ENCODE measurements at regions not wholly inside any gene's neighbourhood (a gene's known extent, or its start where the extent isn't known, plus 50 kb on each side); places are given as distances from the start of the nearest gene placed in this dataset.
A peak's percentile ranks its signal among the peaks of the same experiment; 100 is the strongest.

DNA sequence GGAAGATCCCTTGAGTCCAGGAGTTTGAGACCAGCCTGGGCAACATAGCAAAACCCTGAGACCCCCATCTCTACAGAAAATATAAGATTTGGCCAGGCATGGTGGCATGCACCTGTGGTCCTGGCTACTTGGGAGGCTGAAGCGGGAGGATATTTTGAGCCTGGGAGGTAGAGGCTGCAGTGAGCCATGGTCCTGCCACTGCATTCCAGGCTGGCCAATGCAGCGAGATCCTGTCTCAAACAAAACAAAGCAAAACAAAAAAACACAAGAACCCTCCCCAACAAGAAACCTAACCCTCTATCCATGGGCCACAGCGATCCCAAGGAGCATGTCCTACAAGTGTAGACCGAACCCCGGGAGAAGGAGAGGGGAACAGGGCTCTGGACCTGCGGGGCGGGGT, 133.3 kb downstream of the MGAT5B start:
- DNase-seq = no peak

DNA sequence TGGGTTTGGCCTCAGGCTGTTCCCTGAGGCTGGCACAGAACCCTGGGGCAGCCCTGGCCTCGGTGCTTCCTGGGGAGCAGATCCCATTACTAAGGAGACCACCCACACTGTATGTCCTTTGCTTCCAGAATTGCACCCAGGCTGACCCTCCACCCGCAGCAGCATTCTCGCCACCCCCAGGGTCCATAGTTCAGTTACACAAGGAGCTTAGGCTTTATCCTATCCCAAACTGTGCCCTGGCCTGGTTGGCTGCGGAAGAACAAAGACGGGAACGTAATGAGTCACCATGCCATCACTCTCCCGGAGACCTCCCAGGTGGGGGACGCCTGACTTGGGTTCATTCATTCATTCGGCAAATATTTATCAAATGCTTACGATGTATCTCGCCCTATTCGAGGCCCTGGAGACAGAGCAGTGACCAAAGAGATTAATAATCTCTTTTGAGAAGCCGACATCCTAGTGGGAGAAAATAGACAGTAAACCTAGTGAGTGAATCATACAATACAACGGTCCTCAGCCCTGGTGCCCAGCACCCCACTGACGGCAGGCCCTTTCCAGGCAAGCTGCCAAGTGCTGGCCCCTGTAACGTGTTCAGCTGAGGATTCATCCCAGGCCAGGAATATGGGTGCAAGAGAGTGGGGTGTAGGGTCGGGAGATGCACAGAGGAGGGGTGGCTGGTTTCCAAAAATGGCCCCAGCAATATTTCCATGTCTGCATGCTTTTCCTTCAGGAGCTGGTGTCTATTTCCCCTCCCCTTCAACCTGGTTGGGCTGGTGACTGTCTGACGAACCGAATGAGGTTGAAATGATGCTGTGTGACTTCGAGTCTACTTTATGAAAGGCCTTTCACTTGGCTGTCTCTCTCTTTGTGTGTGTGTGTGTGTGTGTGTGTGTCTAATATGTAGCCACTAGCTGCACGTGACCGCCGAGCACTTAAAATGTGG, 134.2 kb downstream of the MGAT5B start:
- DNase-seq = no peak

DNA sequence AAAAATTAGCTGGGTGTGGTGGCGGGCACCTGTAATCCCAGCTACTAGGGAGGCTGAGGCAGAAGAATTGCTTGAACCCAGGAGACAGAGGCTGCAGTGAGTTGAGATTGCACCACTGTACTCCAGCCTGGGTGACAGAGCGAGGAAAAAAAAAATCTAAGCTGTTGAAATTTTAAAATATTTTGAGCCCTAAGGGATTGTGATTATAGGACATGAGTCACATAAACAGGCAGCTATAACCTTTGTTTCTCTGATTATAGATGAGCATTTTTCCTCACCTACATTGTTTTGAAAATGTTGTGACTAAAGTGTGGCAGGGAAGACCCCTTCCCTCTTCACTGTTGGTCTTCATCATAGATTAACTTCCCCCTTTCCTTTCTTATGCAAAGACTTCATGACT, 135.5 kb downstream of the MGAT5B start:
- DNase-seq = no peak

DNA sequence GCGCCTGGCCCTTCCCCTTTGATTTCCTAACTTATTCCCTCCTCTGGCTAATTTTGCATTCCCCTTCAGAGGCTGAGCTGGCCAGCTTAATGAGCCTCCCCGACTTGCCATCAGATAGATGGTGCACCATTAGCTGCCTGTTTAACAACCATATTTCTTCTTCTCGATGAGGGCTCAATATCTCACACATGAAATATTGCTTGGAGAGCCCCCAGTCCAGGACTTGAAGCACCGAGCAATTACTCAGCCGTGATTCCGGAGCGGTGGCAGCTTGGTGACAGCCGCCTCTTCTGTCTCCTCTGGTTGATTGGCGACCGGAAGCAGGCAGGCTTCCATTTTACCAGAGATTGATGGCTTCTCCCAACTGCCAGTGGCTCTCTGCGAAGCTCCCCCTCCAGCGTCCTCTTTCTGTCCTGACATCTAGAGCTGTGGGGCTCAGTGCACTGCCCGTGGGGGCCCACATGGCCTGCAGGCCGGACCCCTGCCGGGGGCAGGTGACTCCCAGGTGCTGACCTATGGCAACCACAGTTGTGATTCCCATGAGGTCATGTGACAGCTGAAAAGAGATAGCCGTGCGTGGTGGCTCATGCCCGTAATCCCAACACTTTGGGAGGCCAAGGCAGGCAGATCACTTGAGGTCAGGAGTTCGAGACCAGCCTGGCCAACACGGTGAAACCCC, 133.7 kb upstream of the SEC14L1 start:
- no peak for DNase-seq

DNA sequence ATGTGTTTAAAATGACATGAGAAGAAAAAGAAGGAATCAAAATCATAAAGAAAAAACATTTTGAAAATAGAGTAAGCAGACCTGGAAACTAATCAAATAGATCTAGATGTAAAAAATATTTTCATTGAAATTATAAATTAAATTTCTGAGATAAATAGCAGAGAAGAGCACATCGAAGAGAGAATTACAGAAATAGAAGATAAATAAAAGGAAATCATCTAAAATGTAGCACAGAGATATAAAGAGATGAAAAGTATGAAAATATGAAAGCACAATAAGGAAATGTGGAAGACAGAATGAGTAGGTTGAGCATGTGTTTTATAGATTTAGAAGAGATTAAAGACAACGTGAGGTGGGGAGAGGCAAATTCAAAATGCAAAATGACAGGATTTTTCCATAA, 130.9 kb upstream of the SEC14L1 start:
- no peak for DNase-seq

DNA sequence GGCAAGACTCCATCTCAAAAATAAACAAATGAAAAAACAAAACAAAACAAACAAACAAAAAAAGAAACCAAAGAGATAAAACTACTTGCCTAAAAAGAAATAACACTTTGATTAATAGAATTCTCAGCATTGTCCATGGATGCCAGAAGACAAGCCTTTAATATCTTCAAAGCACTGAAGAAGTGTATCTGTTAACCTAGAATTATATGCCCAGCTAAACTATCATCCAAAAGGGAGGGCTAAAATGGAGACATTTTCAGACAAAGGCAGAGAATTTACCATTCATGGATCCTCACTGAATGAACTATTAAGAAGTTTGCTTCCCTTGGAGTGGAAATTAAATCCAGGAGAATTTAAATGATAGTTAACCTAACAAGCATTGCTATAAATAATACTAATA, 130.1 kb upstream of the SEC14L1 start:
- no peak for DNase-seq

DNA sequence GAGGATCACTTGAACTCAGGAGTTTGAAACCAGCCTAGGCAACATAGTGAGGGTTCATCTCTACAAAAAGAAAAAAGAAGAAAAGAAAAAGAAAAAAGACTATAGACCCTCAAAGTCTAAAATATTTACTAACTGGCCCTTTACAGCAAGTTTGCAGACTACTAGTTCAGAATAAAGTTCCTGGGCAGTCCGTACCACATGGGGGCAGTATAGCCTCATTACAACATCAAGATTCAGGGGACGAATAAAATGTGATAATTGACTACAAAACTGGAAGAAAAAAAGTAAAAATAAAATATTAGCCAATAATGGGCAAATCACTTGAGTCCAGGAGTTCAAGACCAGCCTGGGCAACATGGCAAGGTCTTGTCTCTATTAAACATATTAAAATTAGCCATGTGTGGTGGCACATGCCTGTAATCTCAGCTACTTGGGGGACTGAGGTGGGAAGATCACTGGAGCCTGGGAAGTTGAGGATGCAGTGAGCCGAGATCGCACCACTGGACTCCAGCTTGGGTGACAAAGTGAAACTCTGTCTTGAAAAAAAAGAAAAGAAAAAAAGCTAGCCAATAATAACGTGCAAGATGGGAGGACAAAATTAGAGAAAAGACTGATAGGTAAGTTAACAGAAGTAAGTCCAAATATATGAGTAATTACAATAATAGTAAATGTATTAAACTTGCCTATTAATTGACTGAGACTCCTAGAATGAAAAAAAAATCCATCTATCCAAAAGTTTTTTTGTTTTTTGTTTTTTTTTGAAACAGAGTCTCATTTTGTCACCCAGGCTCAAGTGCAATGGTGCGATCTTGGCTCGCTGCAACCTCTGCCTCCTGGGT, 129.4 kb upstream of the SEC14L1 start:
- peak; percentile 33 for DNase-seq

DNA sequence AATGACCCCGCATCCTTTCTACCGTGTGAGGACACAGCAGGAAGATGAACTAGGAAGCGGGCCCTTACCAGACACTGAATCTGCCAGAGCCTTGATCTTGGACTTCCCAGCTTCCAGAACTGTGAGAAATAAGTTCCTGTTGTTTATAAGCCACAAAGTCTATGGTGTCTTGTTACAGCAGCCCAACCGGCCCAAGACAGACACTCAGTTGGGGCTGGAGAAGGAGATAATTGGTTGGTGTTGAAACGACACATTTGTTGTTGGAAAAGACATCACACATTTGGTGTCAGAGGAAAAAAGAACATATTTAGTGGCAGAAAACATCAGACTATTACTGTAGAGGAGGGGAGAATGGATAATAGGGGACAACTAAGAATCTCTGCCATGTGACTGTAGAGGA, 122.3 kb upstream of the SEC14L1 start:
- DNase-seq = no peak

DNA sequence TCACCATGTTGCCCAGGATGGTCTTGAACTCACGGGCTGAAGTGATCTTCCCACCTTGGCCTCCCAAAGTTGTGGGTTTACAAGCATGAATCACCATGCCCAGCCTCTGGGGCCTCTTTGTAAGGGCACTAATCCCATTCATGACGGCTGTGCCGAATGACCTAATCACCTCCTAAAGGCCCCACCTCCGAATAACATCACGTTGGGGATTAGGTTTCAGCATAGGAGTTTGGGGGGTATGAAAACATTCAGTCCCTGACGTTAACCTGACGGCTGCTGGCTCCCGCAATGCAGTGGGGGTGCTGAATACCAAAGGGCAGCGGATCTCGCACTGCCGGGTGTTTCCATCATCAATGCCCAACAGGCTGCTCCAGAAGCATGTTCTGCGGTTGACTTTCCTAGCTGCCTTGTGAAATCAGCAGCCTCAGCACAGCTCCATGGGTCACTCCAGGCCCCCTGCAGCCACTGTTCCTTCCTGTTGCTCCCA, 120.8 kb upstream of the SEC14L1 start:
- no peak for DNase-seq

DNA sequence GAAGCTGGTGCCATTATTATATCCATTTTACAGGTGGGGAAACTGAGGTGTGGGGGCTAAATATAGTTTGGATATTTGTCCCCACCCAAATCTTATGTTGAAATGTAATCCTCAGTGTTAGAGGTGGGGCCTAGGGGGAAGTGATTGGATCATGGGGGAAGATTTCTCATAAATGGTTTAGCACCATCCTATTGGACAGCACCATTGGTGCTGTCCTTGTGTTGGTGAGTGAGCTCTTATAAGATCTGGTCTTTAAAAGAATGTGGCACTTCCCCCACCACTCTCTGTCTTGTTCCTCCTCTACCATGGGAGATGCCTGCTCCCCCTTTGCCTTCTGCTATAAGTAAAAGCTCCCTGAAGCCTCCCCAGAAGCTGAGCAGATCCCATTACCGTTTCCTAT, 119.8 kb upstream of the SEC14L1 start:
- DNase-seq = no peak

DNA sequence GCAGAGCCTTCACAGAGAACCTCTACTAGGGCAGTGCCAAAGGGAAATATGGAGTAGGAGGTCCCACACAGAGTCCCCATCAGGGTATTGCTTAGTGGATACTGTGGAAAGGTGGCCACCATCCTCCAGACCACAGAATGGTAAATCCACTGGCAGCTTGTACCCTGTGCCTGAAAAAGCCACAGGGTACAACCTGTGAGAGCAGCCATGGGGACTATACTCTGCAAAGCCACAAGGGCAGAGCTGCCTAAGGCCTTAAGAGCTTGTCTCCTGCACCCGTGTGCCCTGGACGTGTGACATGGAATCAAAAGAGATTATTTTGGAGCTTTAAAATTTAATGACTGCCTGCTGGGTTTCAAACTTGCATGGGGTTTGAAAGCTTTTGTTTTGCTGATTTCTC, 118.0 kb upstream of the SEC14L1 start:
- DNase-seq = no peak

DNA sequence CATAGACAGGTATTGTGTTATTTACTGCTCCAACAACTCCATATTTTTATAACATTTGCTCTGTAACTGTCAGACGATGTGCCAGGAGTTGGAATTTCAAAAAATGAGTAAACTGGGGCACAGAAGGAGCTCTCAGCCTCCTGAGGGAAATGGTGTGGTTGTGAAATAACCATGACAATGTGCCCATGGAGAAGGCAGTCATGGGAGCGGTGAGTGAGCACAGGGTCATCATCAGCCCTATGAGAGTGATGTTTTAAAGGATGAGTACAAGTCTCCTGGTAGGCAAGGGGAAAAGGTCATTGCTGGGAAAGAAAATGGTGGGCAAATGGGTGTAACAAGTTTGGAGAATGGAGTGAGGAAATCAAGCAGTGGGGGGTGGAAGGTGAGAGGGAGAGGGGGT, 115.0 kb upstream of the SEC14L1 start:
- no peak for DNase-seq

DNA sequence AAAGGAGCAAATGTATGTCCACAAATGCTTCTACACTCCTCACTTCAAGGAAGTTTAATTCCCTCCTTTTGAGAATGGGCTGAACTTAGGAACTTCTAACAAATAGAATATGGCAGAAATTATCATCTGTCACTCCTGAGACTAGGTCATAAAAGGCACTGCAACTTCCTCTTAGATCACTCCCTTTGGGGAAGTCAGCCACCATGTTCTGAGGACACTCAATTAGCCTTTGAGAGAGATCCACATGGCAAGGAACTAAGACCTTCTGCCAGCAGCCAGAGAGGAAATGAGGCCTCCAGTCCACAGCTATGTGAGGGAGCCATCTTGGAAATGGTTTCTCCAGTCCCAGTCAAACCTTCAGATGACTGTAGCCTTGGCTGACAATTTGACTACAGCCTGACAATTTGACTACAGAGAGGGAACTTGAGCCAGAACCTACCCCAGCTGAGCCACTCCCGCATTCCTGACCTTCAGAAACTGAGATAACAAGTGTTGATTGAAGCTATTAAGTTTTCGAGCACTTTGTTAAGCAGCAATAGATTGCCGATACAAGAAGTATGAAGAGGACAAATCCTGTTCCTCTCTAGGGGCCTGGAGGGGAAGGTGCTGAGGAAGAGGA, 113.4 kb upstream of the SEC14L1 start:
- no peak for DNase-seq

DNA sequence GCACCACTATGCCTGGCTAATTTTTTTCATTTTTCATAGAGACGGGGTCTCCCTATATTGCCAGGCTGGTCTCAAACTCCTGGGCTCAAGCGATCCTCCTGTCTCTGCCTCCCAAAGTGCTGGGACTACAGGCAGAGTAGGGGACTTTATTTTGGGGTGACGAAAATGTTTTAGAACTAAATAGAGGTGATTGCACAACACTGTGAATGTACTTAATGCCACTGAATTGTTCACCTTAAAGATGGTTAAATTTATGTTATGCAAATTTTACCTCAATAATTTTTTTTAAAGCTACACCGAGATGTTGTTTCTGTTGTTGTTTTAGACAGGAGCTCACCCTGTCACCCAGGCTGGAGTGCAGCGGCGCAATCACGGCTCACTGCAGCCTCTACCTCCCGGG, 111.9 kb upstream of the SEC14L1 start:
- DNase-seq = no peak

DNA sequence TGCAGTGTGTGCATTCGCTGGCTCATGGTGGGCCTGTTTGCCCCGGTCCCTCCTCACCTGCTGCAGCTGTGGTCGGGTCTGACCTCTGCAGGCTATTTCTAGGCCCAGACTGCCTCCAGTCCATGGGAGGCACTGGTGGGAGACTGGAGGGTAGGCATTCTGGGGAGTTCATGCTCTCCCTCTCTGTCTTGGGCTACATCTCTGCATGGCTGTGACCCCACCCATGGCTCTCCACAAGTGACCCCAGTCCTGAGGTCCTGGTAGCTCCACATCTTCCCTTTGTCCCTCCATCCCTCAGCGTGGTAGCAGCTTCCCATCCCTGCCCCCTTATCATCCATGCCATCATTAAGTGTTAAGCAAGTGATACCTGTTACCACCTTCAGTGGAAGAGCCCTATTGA, 107.8 kb upstream of the SEC14L1 start:
- DNase-seq = no peak

DNA sequence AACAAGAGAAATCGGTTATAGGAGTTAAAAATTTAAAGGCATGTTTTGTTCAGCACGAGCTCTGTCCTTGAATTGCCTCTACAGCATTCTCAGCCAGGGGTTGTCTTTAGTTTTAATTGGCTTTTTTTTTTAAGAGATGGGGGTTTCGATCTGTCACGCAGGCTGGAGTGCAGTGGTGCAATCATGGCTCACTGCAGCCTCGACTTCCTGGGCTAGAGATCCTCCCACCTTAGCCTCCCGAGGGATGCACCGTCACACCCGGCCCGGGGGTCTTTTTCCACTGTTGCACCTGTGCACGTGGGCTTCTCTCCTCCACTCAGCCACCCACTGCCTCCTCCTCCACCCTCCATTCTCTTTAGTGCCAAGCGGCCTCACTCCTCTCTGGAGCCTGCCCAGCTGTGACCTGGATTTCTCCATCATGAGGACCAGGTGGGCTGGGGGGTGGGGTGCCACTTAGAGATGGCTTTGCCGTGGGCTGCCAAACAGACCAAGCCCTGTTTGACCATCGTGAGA, 106.8 kb upstream of the SEC14L1 start:
- DNase-seq = no peak

DNA sequence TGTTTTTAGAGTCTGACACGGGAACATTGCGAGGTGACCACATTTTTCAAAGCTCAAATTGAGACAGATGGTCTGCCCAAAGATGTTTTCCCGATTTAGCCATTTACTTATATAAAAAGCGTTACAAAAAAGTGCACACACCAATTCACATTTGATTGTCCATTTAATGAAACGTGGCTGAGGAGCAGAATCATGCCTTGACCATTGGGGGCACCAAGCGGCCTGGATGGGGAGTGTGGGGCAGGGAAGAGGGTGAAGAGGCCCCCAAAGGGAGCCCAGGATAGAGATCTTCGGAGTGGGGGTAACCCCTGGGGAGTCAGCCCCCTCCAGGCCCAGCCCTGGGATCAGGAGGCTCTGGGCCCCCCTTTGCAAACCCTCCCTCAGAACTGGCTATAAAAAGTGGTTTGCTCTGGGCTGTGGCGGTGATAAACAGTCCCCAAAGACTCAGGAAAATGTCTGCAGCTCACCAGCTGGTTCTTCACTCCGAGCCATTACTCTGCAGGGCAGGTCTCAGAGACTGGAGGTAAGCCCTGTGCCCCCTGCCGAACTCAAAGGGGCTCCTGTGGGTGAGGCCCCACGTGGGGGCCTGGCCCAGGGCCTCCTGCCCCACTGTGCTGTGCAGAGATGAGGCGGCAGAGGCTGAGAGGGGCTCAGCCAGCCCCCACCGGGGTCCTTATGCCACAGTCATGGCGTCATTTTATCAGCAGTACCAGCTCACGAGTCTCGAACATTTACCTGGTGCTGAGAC, 105.9 kb upstream of the SEC14L1 start:
- no peak for DNase-seq

DNA sequence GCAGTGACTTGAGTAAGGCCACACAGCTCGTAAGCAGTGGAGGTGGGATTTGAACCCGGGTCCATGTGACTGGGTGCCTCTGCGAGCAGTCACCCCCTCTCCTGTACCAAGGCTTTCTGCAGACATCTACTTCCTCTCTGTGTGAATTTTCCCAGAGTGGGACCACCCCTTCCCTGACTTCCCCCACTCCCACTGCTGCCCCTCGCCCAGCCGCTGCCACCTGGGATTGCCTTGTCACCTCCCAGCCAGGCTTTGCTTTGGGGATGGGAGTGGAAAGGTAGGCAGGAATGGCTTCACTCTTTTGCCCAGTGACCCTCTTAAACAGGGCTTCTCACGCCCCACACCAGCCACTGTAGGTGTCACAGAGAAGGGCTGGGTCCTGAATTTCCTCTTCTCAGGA, 105.2 kb upstream of the SEC14L1 start:
- DNase-seq = no peak

DNA sequence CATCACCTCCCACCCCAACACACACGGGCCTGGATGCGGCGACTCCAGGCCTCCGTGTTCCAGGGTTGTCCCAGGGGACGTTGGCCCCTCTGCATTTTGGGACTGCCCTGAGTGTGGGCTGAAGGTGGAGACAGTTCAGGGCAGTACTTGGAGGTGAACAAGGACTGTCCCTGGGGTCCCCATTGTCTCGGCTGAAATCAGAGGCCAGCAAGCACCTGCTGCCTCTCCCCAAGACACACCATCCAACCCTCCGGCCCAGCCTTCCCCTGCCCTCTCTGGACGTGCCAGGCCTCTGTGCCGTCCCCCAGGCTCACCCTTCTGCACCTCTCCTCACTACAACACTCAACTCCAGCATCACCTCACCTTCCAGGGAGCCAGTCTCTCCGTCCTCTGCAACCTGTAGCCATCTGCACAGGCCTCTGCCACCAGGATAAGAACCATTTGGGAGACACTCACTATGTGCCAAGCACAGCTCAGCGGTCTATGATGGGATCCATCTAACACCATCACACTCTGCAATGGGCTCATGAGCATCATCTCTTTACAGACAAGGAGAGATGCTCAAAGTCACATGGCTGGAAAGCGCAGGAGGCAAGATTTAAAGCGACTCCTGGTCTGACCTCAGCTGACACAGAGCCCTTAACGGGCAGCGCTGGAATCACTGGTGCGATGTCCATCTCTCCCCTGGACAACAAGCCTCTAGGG, 104.5 kb upstream of the SEC14L1 start:
- DNase-seq = no peak

DNA sequence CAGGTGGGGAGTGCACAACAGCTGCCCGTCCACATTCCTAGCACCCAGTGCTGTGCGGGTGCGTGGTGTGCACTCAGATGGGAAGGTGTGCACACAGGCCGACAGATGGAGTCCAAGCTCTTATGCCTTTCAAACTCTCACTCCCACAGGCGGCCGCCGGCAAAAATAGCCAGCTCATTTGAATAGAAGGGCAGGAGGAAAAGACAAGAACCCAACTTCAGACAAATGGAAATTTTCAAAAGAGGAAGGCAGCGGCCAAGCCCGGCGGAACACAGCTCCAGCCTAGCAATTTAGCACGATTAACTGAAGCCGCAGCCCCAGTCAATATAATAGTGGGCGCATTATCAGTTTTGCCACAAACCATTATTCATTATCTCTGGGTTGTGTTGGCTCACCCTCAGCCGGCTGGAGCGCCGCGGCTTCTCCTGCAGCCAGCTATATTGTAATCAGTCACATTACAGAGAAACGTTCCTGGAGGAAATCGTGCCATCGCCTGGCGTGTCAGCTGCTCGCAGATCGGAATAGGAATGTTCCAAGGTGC, 103.9 kb upstream of the SEC14L1 start:
- no peak for DNase-seq

DNA sequence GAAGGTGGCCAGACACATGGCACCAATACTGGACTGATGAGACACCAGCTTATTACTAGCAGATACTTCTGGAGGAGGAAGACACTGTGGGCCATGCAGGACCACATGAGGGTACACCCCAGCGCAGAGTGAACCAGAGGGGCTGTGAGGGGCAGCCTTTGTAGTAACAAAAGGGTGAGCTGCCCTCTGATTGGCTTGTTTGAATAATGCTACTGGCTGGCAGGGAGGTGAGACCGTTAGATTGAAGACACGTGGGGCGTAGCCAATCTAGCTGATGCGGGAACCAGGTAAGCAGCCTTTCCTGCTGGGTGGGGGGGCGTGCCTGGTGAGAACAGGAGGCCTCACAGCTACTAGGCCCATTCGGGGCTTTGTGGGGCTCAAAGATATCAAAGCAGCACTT, 102.8 kb upstream of the SEC14L1 start:
- DNase-seq = no peak

Measured in NCI-H1694 treated with DMSO at 0.1 percent for 48 hours (cell line).